ENCODE measurements at regions not wholly inside any gene's neighbourhood (a gene's known extent, or its start where the extent isn't known, plus 50 kb on each side); places are given as distances from the start of the nearest gene placed in this dataset.

GRCh38 chr2:186910996-186911395 is 62.0 kb upstream of the ZSWIM2 start:
- no peak for TF ChIP-seq CTCF (conservative IDR thresholded peaks at IDR 0.05; ENCODE audit: low read length)
- H3K4me3 ChIP-seq (ENCODE audit: low read length): no peak overlapping the region
- no peak for DNase-seq (ENCODE audit: low read depth)

GRCh38 chr2:186909095-186909494 is 60.1 kb upstream of the ZSWIM2 start:
- no peak overlapping the region for H3K4me3 ChIP-seq (ENCODE audit: low read length)
- TF ChIP-seq CTCF (conservative IDR thresholded peaks at IDR 0.05; ENCODE audit: low read length): no peak
- DNase-seq (ENCODE audit: low read depth): no peak

GRCh38 chr2:186907897-186908296 is 58.9 kb upstream of the ZSWIM2 start:
- no peak for TF ChIP-seq CTCF (conservative IDR thresholded peaks at IDR 0.05; ENCODE audit: low read length)
- no peak for DNase-seq (ENCODE audit: low read depth)
- no peak overlapping the region for H3K4me3 ChIP-seq (ENCODE audit: low read length)

- DNase-seq (ENCODE audit: low read depth): no peak
- peak; percentile 44 for TF ChIP-seq CTCF (conservative IDR thresholded peaks at IDR 0.05; ENCODE audit: low read length)
- H3K4me3 ChIP-seq (ENCODE audit: low read length): no peak overlapping the region
Observed at GRCh38 chr2:186903216-186903615, 54.2 kb upstream of the ZSWIM2 start.

All from AG10803 (cell line).